HG03469 (cell line): ENCODE measurements at regions not wholly inside any gene's neighbourhood (a gene's known extent, or its start where the extent isn't known, plus 50 kb on each side); places are given as distances from the start of the nearest gene placed in this dataset.

Experiments
- ATAC-seq: cut with Tn5 transposase; IDR thresholded peaks from one replicate; pipeline ENCODE4 v1.9.1; 2021; ENCODE audit warnings: mild to moderate bottlenecking, moderate library complexity, moderate number of reproducible peaks; ENCODE audit not compliant: unreplicated experiment

GRCh38 chr1:173420330-173420806 is 56.8 kb upstream of the PRDX6 start:
- no peak for ATAC-seq

- no peak for ATAC-seq
Observed at GRCh38 chr1:173421286-173421685, 55.8 kb upstream of the PRDX6 start.

- ATAC-seq = no peak
Observed at GRCh38 chr1:173421789-173422188, 55.3 kb upstream of the PRDX6 start.

- no peak for ATAC-seq
Observed at GRCh38 chr1:173422456-173422976, 54.6 kb upstream of the PRDX6 start.

- ATAC-seq = no peak
Observed at GRCh38 chr1:173423291-173423690, 53.8 kb upstream of the PRDX6 start.

GRCh38 chr1:173424143-173424542 is 53.0 kb upstream of the PRDX6 start:
- ATAC-seq = no peak

GRCh38 chr1:173424782-173425407 is 52.2 kb upstream of the PRDX6 start:
- ATAC-seq = no peak

GRCh38 chr1:173426057-173426456 is 51.1 kb upstream of the PRDX6 start:
- ATAC-seq = no peak

- ATAC-seq = no peak
Observed at GRCh38 chr1:173427146-173428054, 49.7 kb upstream of the PRDX6 start.
